Panc1 (cell line): ENCODE measurements at regions not wholly inside any gene's neighbourhood (a gene's known extent, or its start where the extent isn't known, plus 50 kb on each side); places are given as distances from the start of the nearest gene placed in this dataset.

ENCODE experiments used
- ATAC-seq: fragments of 200-7000 bp; cut with Tn5 transposase; 2 replicates; pipeline ENCODE4 v1.9.1; 2020; ENCODE audit warnings: mild to moderate bottlenecking, moderate library complexity
- BruUV-seq: library from RNA; stranded (reverse); fragments of 400-500 nt; replicated peaks from 2 replicates; lab custom pipeline; 2021; lab: Mats Ljungman, UMichigan
- CTCF ChIA-PET: fragments of 300-600 bp; sonication (Branson Sonifier 250); formaldehyde crosslinking; loops from one replicate; lab custom pipeline; 2022; ENCODE audit warnings: antibody characterized with exemption; lab: Charles Lee
- POLR2A ChIA-PET: fragments of 300-600 bp; sonication (Branson Sonifier 250); formaldehyde crosslinking; loops from one replicate; lab custom pipeline; 2022; ENCODE audit warnings: antibody characterized with exemption; lab: Charles Lee
- DNase-seq: peaks from one replicate; pipeline ENCODE4 v3.0.0-alpha.2; 2010; ENCODE audit warnings: low read depth, low spot score
- H3K27ac ChIP-seq: 2 replicates; pipeline ENCODE4 v1.5.1; 2011; ENCODE audit warnings: mild to moderate bottlenecking, low read length, inconsistent platforms
- H3K27me3 ChIP-seq: fragments of 200-500 bp; sonication (Bioruptor generic); 2 replicates; pipeline ENCODE4 v1.6.0; 2014; ENCODE audit warnings: low read length, inconsistent platforms; ENCODE audit not compliant: control insufficient read depth, insufficient read depth
- H3K36me3 ChIP-seq: fragments of 200-500 bp; sonication (Bioruptor generic); 2 replicates; pipeline ENCODE4 v1.5.1; 2014; ENCODE audit warnings: inconsistent platforms, mild to moderate bottlenecking, low read length, moderate library complexity; ENCODE audit not compliant: control insufficient read depth, insufficient read depth
- H3K4me1 ChIP-seq: 2 replicates; pipeline ENCODE4 v1.5.1; 2011; ENCODE audit warnings: inconsistent platforms, mild to moderate bottlenecking, low read length, moderate library complexity; ENCODE audit not compliant: control insufficient read depth, insufficient read depth
- H3K4me3 ChIP-seq, 2 experiments: 2 replicates each; pipeline ENCODE4 v1.5.1; 2011 to 2012; ENCODE audit warnings: low read depth in 2 of 2, low read length in 2 of 2, mild to moderate bottlenecking in 2 of 2, inconsistent platforms in 1 of 2, moderate library complexity in 1 of 2
- H3K9me3 ChIP-seq: fragments of 200-500 bp; sonication (Bioruptor generic); 2 replicates; pipeline ENCODE4 v1.5.1; 2014; ENCODE audit warnings: low read depth, mild to moderate bottlenecking, inconsistent platforms, low read length, moderate library complexity; ENCODE audit not compliant: control insufficient read depth, insufficient read depth
- CTCF ChIP-seq: fragments of 450-650 bp; IDR thresholded peaks from 2 replicates; pipeline ENCODE4 v1.5.1; 2017; ENCODE audit warnings: mild to moderate bottlenecking
- POLR2AphosphoS5 ChIP-seq: IDR thresholded peaks from 2 replicates; pipeline ENCODE4 v1.6.1; 2012; ENCODE audit warnings: mild to moderate bottlenecking, low read depth, low read length, moderate library complexity
- SIN3A ChIP-seq: IDR thresholded peaks from 2 replicates; pipeline ENCODE4 v1.6.1; 2012; ENCODE audit warnings: low read depth, mild to moderate bottlenecking, low read length, moderate library complexity, borderline replicate concordance; ENCODE audit not compliant: insufficient read depth
- TCF7L2 ChIP-seq: IDR thresholded peaks from 2 replicates; pipeline ENCODE4 v1.6.1; 2011; ENCODE audit warnings: mild to moderate bottlenecking, low read depth, low read length, inconsistent platforms
- in situ Hi-C: cut with HindIII; loops from 2 replicates; pipeline ENCODE4 v1.10.0; 2016; ENCODE audit warnings: low sequenced_read_pairs, low pct_unique_long_range_greater_than_20kb
- intact Hi-C: fragments of 100-400 bp; cut with micrococcal nuclease; formaldehyde crosslinking; loops from one replicate; pipeline ENCODE4 v1.10.0; 2022; ENCODE audit not compliant: unreplicated experiment
- TF ChIP-seq, protein P1 (sequence below), 2 experiments: IDR thresholded peaks; 2 replicates each; pipeline ENCODE4 v1.6.1; 2011 to 2012; ENCODE audit warnings: low read depth in 2 of 2, control low read depth in 1 of 2, low read length in 1 of 2, mild to moderate bottlenecking in 1 of 2, moderate library complexity in 1 of 2; ENCODE audit not compliant: insufficient read depth in 1 of 2

- ChIA-PET CTCF (no interaction called here), POLR2A (no interaction called here)
- Histone ChIP-seq H3K4me3 (no peak overlapping the region), H3K27me3 (peaks cover 2% of the 10 kb centered on the region), H3K36me3 (no peaks in the 10 kb centered on the region), H3K9me3 (no peaks in the 10 kb centered on the region), H3K27ac (no peak overlapping the region), H3K4me1 (no peaks in the 10 kb centered on the region)
- TF ChIP-seq SIN3A (no peak), POLR2AphosphoS5 (no peak), CTCF (no peak), TCF7L2 (no peak)
- TF ChIP-seq, protein P1, sequence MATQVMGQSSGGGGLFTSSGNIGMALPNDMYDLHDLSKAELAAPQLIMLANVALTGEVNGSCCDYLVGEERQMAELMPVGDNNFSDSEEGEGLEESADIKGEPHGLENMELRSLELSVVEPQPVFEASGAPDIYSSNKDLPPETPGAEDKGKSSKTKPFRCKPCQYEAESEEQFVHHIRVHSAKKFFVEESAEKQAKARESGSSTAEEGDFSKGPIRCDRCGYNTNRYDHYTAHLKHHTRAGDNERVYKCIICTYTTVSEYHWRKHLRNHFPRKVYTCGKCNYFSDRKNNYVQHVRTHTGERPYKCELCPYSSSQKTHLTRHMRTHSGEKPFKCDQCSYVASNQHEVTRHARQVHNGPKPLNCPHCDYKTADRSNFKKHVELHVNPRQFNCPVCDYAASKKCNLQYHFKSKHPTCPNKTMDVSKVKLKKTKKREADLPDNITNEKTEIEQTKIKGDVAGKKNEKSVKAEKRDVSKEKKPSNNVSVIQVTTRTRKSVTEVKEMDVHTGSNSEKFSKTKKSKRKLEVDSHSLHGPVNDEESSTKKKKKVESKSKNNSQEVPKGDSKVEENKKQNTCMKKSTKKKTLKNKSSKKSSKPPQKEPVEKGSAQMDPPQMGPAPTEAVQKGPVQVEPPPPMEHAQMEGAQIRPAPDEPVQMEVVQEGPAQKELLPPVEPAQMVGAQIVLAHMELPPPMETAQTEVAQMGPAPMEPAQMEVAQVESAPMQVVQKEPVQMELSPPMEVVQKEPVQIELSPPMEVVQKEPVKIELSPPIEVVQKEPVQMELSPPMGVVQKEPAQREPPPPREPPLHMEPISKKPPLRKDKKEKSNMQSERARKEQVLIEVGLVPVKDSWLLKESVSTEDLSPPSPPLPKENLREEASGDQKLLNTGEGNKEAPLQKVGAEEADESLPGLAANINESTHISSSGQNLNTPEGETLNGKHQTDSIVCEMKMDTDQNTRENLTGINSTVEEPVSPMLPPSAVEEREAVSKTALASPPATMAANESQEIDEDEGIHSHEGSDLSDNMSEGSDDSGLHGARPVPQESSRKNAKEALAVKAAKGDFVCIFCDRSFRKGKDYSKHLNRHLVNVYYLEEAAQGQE (IDR thresholded peaks at IDR 0.05; ENCODE audit: insufficient read depth in 1 of 2, low read depth in 2 of 2, low read length in 1 of 2), result no peak
- BruUV-seq, result no TSS peak
- ATAC-seq (no peak), DNase-seq (no peak)
- intact Hi-C loops (no loop called here), in situ Hi-C loops (no loop called here)
Observed at GRCh38 chr15:60217161-60217560, 180.6 kb downstream of the ANXA2 start.

- ChIA-PET POLR2A (no interaction called here), CTCF (no interaction called here)
- no peaks in the 10 kb centered on the region for H3K4me1 ChIP-seq
- DNase-seq, result no peak
- intact Hi-C loops (no loop called here), in situ Hi-C loops (no loop called here)
- BruUV-seq, result no TSS peak
- no peaks in the 10 kb centered on the region for H3K9me3 ChIP-seq
- no peak overlapping the region for H3K27ac ChIP-seq
- H3K4me3 ChIP-seq, result no peak overlapping the region
- no peak for TF ChIP-seq POLR2AphosphoS5
- TF ChIP-seq, protein P1 (IDR thresholded peaks at IDR 0.05; ENCODE audit: insufficient read depth in 1 of 2, low read depth in 2 of 2, low read length in 1 of 2), result no peak
- TF ChIP-seq TCF7L2, result no peak
- H3K36me3 ChIP-seq, result no peaks in the 10 kb centered on the region
- peaks cover 2% of the 10 kb centered on the region for H3K27me3 ChIP-seq
- no peak for ATAC-seq
Observed at GRCh38 chr15:60218256-60218655, 179.5 kb downstream of the ANXA2 start.
